Ishikawa (cell line): ENCODE measurements at regions not wholly inside any gene's neighbourhood (a gene's known extent, or its start where the extent isn't known, plus 50 kb on each side); places are given as distances from the start of the nearest gene placed in this dataset.

Experiments used
- CREB1 ChIP-seq: IDR thresholded peaks from 2 replicates; pipeline ENCODE4 v1.6.1; 2012; ENCODE audit warnings: low read depth
- EP300 ChIP-seq: IDR thresholded peaks from 2 replicates; pipeline ENCODE4 v1.6.1; 2012; ENCODE audit warnings: borderline replicate concordance
- REST ChIP-seq: IDR thresholded peaks from 2 replicates; pipeline ENCODE4 v1.6.1; 2012; ENCODE audit warnings: low read depth, mild to moderate bottlenecking
- TAF1 ChIP-seq: IDR thresholded peaks from 2 replicates; pipeline ENCODE4 v1.6.1; 2012; ENCODE audit warnings: low read depth, mild to moderate bottlenecking
- USF1 ChIP-seq: IDR thresholded peaks from 2 replicates; pipeline ENCODE4 v1.6.1; 2012

GRCh38 chr12:87092421-87092820, 836.2 kb upstream of the MGAT4C start:
- TF ChIP-seq EP300 (no peak), USF1 (no peak), CREB1 (no peak), TAF1 (no peak), REST (no peak)
